AG09309 (cell line): ENCODE measurements at regions not wholly inside any gene's neighbourhood (a gene's known extent, or its start where the extent isn't known, plus 50 kb on each side); places are given as distances from the start of the nearest gene placed in this dataset.

ENCODE experiments used
- DNase-seq: peaks from one replicate; pipeline ENCODE4 v3.0.0-alpha.2; 2010; ENCODE audit warnings: low read depth
- H3K4me3 ChIP-seq: 2 replicates; pipeline ENCODE4 v1.5.1; 2011; ENCODE audit warnings: mild to moderate bottlenecking, low read depth, low read length, moderate library complexity; ENCODE audit not compliant: control insufficient read depth
- CTCF ChIP-seq: IDR thresholded peaks from 2 replicates; pipeline ENCODE4 v1.5.1; 2011; ENCODE audit warnings: mild to moderate bottlenecking, low read depth, low read length, inconsistent platforms; ENCODE audit not compliant: insufficient read depth, control insufficient read depth; ENCODE audit errors: missing control alignments

DNA sequence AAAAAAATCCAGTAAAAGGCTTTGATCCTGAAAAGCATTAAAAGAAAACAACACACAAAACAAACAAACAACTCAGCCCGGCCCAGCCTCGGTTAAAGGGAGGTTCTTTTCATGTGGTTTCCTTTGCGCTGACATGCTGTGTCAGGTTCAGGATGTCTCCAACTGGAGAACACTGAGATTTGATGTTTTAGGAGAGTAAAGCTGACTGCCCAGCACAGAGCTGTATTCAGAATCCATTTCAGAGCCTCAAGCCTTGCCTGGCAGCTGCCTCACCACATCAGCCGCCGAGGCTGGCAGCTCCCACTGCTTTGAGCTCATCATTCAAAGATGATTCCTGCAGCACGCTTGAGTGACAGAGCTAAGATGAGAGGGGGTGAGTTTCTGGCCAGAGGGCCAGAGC lies 205.8 kb upstream of the LYZL1 start:
- no peak overlapping the region for H3K4me3 ChIP-seq
- no peak for TF ChIP-seq CTCF
- DNase-seq: no peak

DNA sequence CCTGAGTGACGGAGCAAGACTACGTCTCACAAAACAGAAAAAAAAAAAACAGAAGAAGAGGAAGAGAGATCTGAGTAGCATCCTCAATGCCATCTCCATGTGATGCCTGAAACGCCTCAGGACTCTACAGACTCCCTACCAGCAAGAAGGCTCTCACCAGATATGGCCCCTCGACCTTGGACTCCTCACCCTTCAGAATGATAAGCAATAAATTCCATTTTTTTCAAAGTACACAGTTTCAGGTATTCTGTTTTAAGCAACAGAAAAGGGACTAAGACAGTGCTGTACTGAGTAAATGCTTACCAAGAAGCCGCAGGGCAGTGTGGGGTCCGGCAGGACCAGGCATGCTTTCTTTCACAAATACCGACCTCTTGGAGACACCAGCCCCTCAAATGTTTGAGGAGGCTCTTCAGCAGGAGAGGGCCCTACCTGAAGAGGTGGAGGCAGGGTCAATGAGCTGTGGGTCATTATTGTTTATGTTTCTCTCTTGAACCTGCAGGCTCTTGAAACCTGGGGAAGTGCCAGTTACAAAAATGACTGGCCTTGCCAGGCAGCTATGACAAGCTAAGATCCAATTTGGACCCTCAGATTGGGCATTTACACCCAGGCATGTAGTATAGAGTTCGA lies 204.1 kb upstream of the LYZL1 start:
- TF ChIP-seq CTCF: no peak
- H3K4me3 ChIP-seq: no peak overlapping the region
- no peak for DNase-seq

DNA sequence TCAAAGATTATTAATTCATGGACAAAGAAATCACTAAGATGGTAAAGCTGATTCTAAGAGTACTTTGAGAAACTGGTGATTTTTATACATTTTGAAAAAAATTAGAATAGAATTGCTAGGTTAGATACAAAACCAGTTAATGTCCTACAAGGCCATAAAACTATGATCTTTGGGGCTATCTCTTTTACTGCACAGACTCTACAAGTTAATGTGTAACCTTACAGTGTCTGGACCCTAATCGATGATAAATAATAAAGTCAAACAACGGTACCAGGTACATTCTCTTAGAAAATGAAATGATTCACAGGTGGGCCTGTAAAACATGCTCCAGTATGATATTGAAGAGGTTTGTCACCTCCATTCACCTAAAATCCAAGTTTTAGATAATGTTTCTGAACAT lies 199.8 kb upstream of the LYZL1 start:
- TF ChIP-seq CTCF: no peak
- no peak for DNase-seq
- no peak overlapping the region for H3K4me3 ChIP-seq

DNA sequence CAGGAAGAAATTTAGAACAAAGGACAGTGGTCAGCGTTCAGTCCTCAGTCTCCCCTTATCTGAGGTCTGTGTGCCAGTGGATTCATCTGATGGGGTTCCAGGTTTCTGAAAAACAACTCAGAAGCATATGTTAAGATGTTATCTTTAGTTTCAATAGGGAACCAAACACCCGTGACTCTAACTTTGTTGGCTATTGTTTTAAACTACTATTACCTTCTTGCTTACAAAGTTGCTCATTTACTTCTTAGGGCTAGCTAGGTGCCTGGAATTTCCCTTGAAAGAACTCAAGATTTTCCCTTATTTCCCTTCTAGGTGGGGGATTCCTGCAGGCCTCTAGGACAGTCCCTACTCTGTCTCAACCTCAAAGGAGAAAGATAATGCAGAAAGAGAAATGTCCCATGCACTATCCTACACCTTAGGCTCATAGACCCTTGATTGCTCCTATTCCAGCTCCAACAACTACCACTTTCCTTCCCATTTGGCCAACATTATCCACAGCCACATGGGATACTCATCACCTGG lies 192.5 kb upstream of the LYZL1 start:
- H3K4me3 ChIP-seq: no peak overlapping the region
- no peak for TF ChIP-seq CTCF
- DNase-seq: no peak

DNA sequence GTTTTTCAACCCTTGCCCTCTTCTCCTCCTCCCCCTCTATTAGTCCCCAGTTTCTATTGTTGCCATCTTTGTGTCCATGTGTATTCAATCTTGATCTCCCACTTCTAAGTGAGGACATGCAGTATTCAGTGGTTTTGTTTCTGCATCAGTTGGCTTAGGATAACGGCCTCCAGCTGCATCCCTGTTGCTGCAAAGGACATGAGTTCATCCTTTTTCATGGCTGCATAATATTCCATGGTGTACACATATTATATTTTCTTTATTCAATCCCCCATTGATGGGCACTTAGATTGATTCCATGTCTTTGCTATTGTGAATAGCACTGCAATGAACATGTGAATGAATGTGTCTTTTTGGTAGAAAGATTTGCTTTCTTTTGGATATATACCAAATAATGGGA lies 190.4 kb upstream of the LYZL1 start:
- no peak for DNase-seq
- H3K4me3 ChIP-seq: no peak overlapping the region
- TF ChIP-seq CTCF: no peak

- DNase-seq: no peak
- no peak for TF ChIP-seq CTCF
- H3K4me3 ChIP-seq: no peak overlapping the region
Observed at GRCh38 chr10:29099001-29099400, 189.9 kb upstream of the LYZL1 start.
